ENCODE measurements at regions not wholly inside any gene's neighbourhood (a gene's known extent, or its start where the extent isn't known, plus 50 kb on each side); places are given as distances from the start of the nearest gene placed in this dataset.
A peak's percentile ranks its signal among the peaks of the same experiment; 100 is the strongest.
"Not testable (repeated sequence)": the region's sequence is repeated elsewhere in the genome, so short reads cannot be mapped to it uniquely, and the experiment has no call there.

GRCh38 chr15:69869881-69870505 lies 227.7 kb downstream of the TLE3 start:
- no peak overlapping the region for H3K4me3 ChIP-seq (ENCODE audit: low read depth, low read length)
- TF ChIP-seq, protein P1, sequence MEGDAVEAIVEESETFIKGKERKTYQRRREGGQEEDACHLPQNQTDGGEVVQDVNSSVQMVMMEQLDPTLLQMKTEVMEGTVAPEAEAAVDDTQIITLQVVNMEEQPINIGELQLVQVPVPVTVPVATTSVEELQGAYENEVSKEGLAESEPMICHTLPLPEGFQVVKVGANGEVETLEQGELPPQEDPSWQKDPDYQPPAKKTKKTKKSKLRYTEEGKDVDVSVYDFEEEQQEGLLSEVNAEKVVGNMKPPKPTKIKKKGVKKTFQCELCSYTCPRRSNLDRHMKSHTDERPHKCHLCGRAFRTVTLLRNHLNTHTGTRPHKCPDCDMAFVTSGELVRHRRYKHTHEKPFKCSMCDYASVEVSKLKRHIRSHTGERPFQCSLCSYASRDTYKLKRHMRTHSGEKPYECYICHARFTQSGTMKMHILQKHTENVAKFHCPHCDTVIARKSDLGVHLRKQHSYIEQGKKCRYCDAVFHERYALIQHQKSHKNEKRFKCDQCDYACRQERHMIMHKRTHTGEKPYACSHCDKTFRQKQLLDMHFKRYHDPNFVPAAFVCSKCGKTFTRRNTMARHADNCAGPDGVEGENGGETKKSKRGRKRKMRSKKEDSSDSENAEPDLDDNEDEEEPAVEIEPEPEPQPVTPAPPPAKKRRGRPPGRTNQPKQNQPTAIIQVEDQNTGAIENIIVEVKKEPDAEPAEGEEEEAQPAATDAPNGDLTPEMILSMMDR (IDR thresholded peaks at IDR 0.05; ENCODE audit: insufficient read depth, low read depth, low read length, missing control alignments) = no peak
- DNase-seq (ENCODE audit: low read depth) = no peak

DNA sequence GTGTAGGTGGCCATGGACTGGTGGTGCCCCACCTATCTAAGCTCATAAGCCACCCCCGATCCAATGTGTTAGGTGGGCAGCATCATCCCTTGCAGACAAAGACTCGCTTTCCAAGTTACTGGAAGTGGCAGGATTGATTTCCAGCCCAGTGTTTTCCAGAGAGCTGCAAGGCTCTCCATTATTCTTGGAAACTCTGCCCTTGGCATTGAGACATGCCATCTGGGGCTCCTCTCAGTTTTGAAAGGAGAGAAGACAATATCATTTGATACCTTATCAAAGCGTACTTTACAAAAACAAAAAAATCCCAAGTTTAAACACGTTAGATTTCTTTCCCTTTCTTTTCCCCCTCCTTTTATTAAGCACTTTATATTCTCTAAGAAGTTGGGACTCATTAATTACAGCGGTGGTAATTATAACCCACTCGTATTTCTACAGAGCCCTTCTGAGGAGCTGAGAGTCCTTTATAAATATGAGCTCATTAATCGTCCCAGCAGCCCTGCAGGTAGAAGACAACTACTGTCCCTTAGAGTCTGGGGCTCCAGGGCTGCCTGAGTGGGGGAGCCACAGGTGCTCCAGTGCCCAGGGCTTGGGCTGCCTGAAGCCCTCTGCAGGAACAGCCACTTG lies 226.1 kb downstream of the TLE3 start:
- TF ChIP-seq, protein P1 (IDR thresholded peaks at IDR 0.05; ENCODE audit: insufficient read depth, low read depth, low read length, missing control alignments) = no peak
- DNase-seq (ENCODE audit: low read depth) = no peak

DNA sequence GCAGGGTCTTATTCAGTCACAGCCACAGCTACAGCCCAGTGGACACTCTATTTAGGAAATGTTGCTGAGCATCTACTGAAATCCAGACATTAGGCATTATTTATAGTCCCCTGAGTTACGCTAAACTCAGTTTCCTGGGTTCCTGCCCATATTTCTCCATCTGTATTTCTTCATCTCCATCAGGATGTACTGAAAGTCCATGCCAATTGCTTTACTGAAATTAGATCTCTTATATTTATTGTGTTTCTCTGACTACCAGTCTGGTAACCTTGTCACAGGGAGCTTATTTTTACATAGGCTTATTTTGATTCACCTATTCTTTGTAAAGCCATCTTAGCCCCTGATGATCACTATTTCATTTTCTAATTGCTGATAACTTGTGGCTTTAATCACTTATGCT lies 223.9 kb downstream of the TLE3 start:
- no peak overlapping the region for H3K4me3 ChIP-seq (ENCODE audit: low read depth, low read length)
- no peak for DNase-seq (ENCODE audit: low read depth)
- TF ChIP-seq, protein P1 (IDR thresholded peaks at IDR 0.05; ENCODE audit: insufficient read depth, low read depth, low read length, missing control alignments) = no peak

More for the DNA sequence above, 226.1 kb downstream of the TLE3 start:
- no peak overlapping the region for H3K4me3 ChIP-seq (ENCODE audit: low read depth, low read length)

DNA sequence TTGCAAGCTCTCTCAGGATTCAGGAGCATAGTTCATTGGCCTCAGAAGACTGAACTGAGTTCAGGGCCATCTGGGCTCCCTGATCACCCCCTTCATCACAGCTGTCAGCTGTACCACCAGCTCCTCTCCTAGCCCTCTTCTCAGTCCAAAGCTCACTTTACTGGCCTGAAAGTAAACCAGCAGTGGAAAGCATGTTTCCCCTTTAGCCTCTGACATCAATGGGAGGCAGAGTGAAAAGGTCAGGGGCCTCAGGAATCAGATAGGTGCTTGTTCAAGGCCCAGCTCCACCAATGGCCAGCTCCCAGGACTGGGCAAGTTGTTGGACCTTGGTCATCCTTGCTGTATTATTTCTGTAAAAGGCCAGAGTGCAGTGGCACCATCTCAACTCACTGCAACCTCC lies 223.4 kb downstream of the TLE3 start:
- TF ChIP-seq, protein P1 (IDR thresholded peaks at IDR 0.05; ENCODE audit: insufficient read depth, low read depth, low read length, missing control alignments) = no peak
- no peak overlapping the region for H3K4me3 ChIP-seq (ENCODE audit: low read depth, low read length)
- no peak for DNase-seq (ENCODE audit: low read depth)

DNA sequence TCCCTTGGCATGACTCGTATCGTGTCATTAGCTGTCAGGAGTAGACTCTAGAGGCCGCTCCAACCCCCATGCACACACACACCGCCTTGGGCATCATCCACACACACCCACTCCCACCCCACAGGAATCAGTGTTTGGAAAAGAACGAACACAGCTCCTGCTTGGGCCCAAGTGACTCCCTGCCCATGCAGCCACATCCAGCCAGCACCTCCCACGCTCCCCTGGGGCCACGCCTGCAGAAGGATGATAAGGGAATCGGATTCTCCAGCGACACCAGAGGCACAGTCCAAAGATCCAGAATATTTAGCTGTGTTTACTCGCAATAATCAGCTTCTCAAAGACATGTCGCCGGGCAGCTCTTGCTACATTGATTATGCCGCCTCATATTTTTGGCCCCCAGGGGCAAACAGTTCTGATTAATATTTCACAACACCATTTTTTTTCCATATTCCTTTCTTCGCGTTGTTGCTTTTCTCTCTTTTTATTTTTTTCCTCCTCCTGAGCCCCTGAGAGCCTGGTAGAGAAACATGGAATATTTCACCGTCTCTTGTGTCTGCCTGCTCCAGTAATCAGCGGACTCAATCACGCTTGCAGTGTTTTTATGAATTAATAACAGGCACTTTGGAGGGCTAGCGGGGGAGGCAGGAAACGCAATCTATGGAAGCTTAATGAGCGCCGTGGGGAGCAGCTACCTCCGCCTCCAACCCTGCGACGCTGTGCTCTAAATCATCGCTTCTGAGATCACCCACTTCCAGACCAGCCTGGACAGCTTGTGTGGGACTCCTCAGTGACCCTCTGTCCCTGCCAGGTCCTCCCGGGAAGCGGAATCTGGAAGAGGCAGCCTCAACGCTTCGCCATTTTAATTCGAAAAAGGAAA lies 221.4 kb downstream of the TLE3 start:
- no peak overlapping the region for H3K4me3 ChIP-seq (ENCODE audit: low read depth, low read length)
- TF ChIP-seq, protein P1 (IDR thresholded peaks at IDR 0.05; ENCODE audit: insufficient read depth, low read depth, low read length, missing control alignments) = no peak
- DNase-seq (ENCODE audit: low read depth) = no peak

- H3K4me3 ChIP-seq (ENCODE audit: low read depth, low read length); DNase-seq (ENCODE audit: low read depth): not testable (repeated sequence)
Measured at GRCh38 chr15:69879963-69880362, 217.8 kb downstream of the TLE3 start.

DNA sequence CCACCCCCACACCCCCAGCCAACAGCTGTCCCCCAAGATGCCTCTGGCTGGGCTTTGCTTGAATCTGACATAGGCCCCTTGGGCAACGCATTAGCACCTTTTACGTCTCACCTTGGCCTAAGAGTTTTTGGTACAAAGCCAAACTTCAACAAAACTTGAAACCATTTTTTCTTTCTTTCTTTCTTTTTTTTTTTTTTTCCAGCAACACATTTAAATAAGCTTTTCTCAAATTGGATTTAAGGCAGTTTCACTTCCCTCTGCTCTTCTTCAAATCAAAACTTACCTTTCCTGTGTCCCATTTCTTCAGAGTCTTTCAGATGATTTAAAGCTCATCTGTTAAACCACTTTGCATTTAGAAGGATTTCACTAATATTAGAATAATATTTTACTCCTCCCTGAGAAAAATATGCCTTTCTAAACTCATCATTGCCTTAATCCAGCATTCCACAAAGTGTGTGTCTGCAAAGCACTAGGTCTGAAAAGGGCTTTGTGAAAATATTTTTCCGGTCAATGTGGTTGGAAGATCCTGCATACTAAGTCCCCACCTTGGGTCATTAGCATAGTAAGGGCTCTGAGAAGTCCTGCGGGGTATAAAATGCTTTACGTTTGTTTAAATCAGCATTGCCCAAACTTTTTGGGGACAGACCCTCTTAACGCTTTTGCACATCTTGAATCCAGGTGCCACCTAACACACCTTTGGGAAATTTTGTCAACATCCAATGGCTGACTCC lies 217.0 kb downstream of the TLE3 start:
- TF ChIP-seq, protein P1 (IDR thresholded peaks at IDR 0.05; ENCODE audit: insufficient read depth, low read depth, low read length, missing control alignments) = no peak
- peak; percentile 16 for DNase-seq (ENCODE audit: low read depth)
- no peak overlapping the region for H3K4me3 ChIP-seq (ENCODE audit: low read depth, low read length)

Data from GM12865 (cell line).